PFSK-1 (cell line): ENCODE measurements at regions not wholly inside any gene's neighbourhood (a gene's known extent, or its start where the extent isn't known, plus 50 kb on each side); places are given as distances from the start of the nearest gene placed in this dataset.

Source experiments
- SIN3A ChIP-seq: IDR thresholded peaks from 2 replicates; pipeline ENCODE4 v1.6.1; 2012; ENCODE audit warnings: mild to moderate bottlenecking, low read length, moderate library complexity, borderline replicate concordance; ENCODE audit not compliant: insufficient read depth
- TAF1 ChIP-seq: IDR thresholded peaks from 2 replicates; pipeline ENCODE4 v1.6.1; 2012; ENCODE audit warnings: low read length, control low read depth, borderline replicate concordance; ENCODE audit not compliant: insufficient read depth
- TF ChIP-seq, protein P1 (sequence below), 2 experiments: IDR thresholded peaks; 2 replicates each; pipeline versions ENCODE4 v1.6.1 to v1.8.0; 2011 to 2012; ENCODE audit warnings: low read depth in 2 of 2, low read length in 2 of 2, control low read depth in 1 of 2, inconsistent platforms in 1 of 2, mild to moderate bottlenecking in 1 of 2, moderate library complexity in 1 of 2; ENCODE audit not compliant: insufficient read depth in 1 of 2

GRCh38 chr10:20683345-20683744 is 213.8 kb downstream of the NEBL start:
- TF ChIP-seq SIN3A (no peak), TAF1 (no peak)
- TF ChIP-seq, protein P1, sequence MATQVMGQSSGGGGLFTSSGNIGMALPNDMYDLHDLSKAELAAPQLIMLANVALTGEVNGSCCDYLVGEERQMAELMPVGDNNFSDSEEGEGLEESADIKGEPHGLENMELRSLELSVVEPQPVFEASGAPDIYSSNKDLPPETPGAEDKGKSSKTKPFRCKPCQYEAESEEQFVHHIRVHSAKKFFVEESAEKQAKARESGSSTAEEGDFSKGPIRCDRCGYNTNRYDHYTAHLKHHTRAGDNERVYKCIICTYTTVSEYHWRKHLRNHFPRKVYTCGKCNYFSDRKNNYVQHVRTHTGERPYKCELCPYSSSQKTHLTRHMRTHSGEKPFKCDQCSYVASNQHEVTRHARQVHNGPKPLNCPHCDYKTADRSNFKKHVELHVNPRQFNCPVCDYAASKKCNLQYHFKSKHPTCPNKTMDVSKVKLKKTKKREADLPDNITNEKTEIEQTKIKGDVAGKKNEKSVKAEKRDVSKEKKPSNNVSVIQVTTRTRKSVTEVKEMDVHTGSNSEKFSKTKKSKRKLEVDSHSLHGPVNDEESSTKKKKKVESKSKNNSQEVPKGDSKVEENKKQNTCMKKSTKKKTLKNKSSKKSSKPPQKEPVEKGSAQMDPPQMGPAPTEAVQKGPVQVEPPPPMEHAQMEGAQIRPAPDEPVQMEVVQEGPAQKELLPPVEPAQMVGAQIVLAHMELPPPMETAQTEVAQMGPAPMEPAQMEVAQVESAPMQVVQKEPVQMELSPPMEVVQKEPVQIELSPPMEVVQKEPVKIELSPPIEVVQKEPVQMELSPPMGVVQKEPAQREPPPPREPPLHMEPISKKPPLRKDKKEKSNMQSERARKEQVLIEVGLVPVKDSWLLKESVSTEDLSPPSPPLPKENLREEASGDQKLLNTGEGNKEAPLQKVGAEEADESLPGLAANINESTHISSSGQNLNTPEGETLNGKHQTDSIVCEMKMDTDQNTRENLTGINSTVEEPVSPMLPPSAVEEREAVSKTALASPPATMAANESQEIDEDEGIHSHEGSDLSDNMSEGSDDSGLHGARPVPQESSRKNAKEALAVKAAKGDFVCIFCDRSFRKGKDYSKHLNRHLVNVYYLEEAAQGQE (IDR thresholded peaks at IDR 0.05; ENCODE audit: insufficient read depth in 1 of 2, low read depth in 2 of 2, low read length in 2 of 2): no peak
